Small intestine (tissue), 7 donors: ENCODE measurements at regions not wholly inside any gene's neighbourhood (a gene's known extent, or its start where the extent isn't known, plus 50 kb on each side); places are given as distances from the start of the nearest gene placed in this dataset.

Experiments used
- DNase-seq, 2 donors: peaks; one replicate each; pipeline versions ENCODE4 v3.0.0 to v3.0.0-alpha.2; 2013
- FAIRE-seq: peaks from 2 replicates; lab custom pipeline; 2012; peaks lifted over from hg19 to GRCh38; lab: Jason Lieb, UNC
- H3K27ac ChIP-seq, 3 donors: one replicate each; pipeline ENCODE4 v1.5.1; 2013; ENCODE audit warnings: low read length in 2 of 3, mild to moderate bottlenecking in 2 of 3, control low read depth in 1 of 3, inconsistent platforms in 1 of 3, low read depth in 1 of 3, moderate library complexity in 1 of 3
- H3K27me3 ChIP-seq, 3 donors: one replicate each; pipeline ENCODE4 v1.6.1; 2013; ENCODE audit warnings: low read length in 3 of 3, inconsistent platforms in 1 of 3; ENCODE audit not compliant: control insufficient read depth in 3 of 3, insufficient read depth in 3 of 3
- H3K36me3 ChIP-seq, 3 donors: one replicate each; pipeline ENCODE4 v1.6.1; 2013; ENCODE audit warnings: low read length in 3 of 3, inconsistent platforms in 1 of 3, low read depth in 1 of 3, mild to moderate bottlenecking in 1 of 3, moderate library complexity in 1 of 3; ENCODE audit not compliant: control insufficient read depth in 3 of 3, insufficient read depth in 2 of 3
- H3K4me1 ChIP-seq, 3 donors: one replicate each; pipeline ENCODE4 v1.6.1; 2013; ENCODE audit warnings: low read length in 2 of 3, inconsistent platforms in 1 of 3, low read depth in 1 of 3, mild to moderate bottlenecking in 1 of 3, moderate library complexity in 1 of 3; ENCODE audit not compliant: control insufficient read depth in 3 of 3, insufficient read depth in 2 of 3
- H3K4me3 ChIP-seq, 3 donors: one replicate each; pipeline ENCODE4 v1.5.1; 2013; ENCODE audit warnings: low read length in 3 of 3, control low read depth in 1 of 3, inconsistent platforms in 1 of 3, low read depth in 1 of 3, mild to moderate bottlenecking in 1 of 3, moderate library complexity in 1 of 3
- H3K9me3 ChIP-seq, 2 donors: one replicate each; pipeline ENCODE4 v1.6.1; 2013; ENCODE audit warnings: low read depth in 1 of 2, low read length in 1 of 2; ENCODE audit not compliant: control insufficient read depth in 2 of 2, insufficient read depth in 1 of 2
- WGBS, 3 donors: extraction: QIAGEN DNeasy Blood & Tissue Kit; methylation state at CpG; one replicate each; pipeline ENCODE4 v1.1.7; 2013; 5-methylcytosine and 5-hydroxymethylcytosine counted together
- donor health status: healthy with polysubstance abuse.
- donor health status: control.
- donor health status: control.
- donor health status: Bipolar disorder and iron deficiency.
- donor health status: healthy.

DNA sequence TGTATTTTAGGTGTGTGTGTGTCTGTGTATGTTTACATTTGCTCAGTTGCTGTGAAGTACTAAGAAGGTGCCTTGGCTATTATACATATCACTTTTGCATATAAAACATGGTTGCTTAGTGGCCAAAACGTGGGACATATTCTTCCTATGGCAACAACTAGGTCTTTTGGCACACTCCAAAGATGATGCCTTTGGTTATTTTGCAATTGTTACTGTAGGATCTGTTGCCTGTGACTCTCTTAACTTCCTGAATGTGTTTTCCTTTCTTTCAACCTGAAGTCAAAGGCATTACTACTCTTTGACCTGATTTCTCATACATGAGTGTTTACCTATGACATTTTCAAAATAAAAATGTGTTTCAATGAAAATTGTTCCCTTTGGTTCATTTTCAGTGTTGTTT is 160.5 kb downstream of the UBE2E3 start:
- peak overlapping the region in 2 of 3 donors; percentile 14 to 50 for H3K27ac ChIP-seq

GRCh38 chr2:181141676-181142075 is 161.3 kb downstream of the UBE2E3 start:
- no peak overlapping the region for H3K4me3 ChIP-seq
- no peaks in the 10 kb centered on the region for H3K27me3 ChIP-seq
- DNase-seq (no peak), FAIRE-seq (no peak)
- no peaks in the 10 kb centered on the region for H3K4me1 ChIP-seq
- H3K27ac ChIP-seq: peak overlapping the region in 2 of 3 donors; percentile 32 to 64
- H3K36me3 ChIP-seq: no peaks in the 10 kb centered on the region
- H3K9me3 ChIP-seq: no peaks in the 10 kb centered on the region
- 38 to 60% (median 51%) methylated on average over 2 of the region's 2 CpGs for WGBS, 3 donors

More for the DNA sequence above, 160.5 kb downstream of the UBE2E3 start:
- 8 to 46% (median 28%) methylated on average over 1 of the region's 1 CpG for WGBS, 3 donors
- Histone ChIP-seq H3K4me3 (no peak overlapping the region), H3K27me3 (no peaks in the 10 kb centered on the region), H3K36me3 (no peaks in the 10 kb centered on the region), H3K4me1 (no peaks in the 10 kb centered on the region), H3K9me3 (no peaks in the 10 kb centered on the region)
- FAIRE-seq (no peak), DNase-seq (no peak)

DNA sequence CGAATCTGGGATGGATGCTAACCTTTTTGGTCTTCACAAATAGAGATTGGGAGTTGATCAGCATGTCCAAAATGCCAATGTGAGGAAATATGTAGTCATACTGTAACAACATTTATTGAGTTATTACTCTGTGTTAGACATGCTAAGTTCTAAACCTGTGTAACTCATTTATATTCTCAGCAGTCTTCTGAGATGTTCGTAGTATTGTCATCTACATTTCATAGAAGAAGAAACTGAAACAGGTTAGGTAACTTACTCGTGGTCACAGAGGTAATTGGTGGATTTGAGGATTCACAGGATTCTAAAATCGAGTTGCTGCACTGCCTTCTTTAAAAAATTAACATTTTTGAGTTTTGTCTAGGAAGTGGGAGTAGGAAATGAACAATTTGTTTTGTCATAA is 162.1 kb downstream of the UBE2E3 start:
- Histone ChIP-seq H3K9me3 (no peaks in the 10 kb centered on the region), H3K36me3 (no peaks in the 10 kb centered on the region), H3K27ac (peak overlapping the region in 1 of 3 donors; percentile 36), H3K4me3 (no peak overlapping the region), H3K27me3 (no peaks in the 10 kb centered on the region), H3K4me1 (no peaks in the 10 kb centered on the region)
- FAIRE-seq (no peak), DNase-seq (no peak)
- WGBS, 3 donors: 37 to 64% (median 40%) methylated on average over 4 of the region's 4 CpGs

GRCh38 chr2:181143790-181144300 is 163.4 kb downstream of the UBE2E3 start:
- H3K9me3 ChIP-seq: no peaks in the 10 kb centered on the region
- DNase-seq (peak in 1 of 2 donors; percentile 22), FAIRE-seq (no peak)
- no peak overlapping the region for H3K27ac ChIP-seq
- H3K27me3 ChIP-seq: no peaks in the 10 kb centered on the region
- 75 to 78% (median 76%) methylated on average over 2 of the region's 2 CpGs for WGBS, 3 donors
- no peaks in the 10 kb centered on the region for H3K4me1 ChIP-seq
- H3K4me3 ChIP-seq: no peak overlapping the region
- H3K36me3 ChIP-seq: no peaks in the 10 kb centered on the region

DNA sequence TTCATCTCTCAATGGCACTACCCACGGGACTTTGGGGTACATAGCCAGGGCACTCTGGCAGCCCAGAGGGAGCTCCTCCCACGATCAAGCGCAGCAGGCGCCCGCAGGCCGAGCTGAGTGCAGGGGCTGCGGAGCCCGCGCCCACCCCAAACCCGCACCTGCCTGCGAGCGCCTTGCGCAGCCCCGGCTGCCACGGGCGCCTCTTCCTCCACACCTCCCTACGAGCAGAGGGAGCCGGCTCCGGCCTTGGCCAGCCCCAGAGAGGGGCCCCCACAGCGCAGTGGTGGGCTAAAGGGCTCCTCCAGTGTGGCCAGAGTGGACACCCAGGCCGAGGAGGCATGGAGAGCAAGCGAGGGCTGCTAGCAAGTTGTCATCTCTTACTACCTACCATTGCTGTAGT is 165.2 kb downstream of the UBE2E3 start:
- 94 to 96% (median 95%) methylated on average over 21 to 22 of the region's 22 CpGs for WGBS, 3 donors
- H3K36me3 ChIP-seq: no peaks in the 10 kb centered on the region
- H3K4me1 ChIP-seq: no peaks in the 10 kb centered on the region
- FAIRE-seq: no peak
- no peak overlapping the region for H3K4me3 ChIP-seq
- no peak for DNase-seq
- no peaks in the 10 kb centered on the region for H3K9me3 ChIP-seq
- H3K27ac ChIP-seq: peak overlapping the region in 1 of 3 donors; percentile 5
- H3K27me3 ChIP-seq: no peaks in the 10 kb centered on the region

- WGBS, 3 donors: 53 to 82% (median 64%) methylated on average over 2 of the region's 2 CpGs
- DNase-seq (no peak), FAIRE-seq (no peak)
- no peaks in the 10 kb centered on the region for H3K36me3 ChIP-seq
- no peaks in the 10 kb centered on the region for H3K27me3 ChIP-seq
- no peak overlapping the region for H3K4me3 ChIP-seq
- H3K9me3 ChIP-seq: no peaks in the 10 kb centered on the region
- H3K27ac ChIP-seq: peak overlapping the region in 1 of 3 donors; percentile 36
- H3K4me1 ChIP-seq: no peaks in the 10 kb centered on the region
These were observed 165.8 kb downstream of the UBE2E3 start for GRCh38 chr2:181146171-181146570.

GRCh38 chr2:181149056-181149455 is 168.7 kb downstream of the UBE2E3 start:
- Histone ChIP-seq H3K27ac (no peak overlapping the region), H3K36me3 (no peaks in the 10 kb centered on the region), H3K4me1 (no peaks in the 10 kb centered on the region), H3K4me3 (no peak overlapping the region), H3K27me3 (no peaks in the 10 kb centered on the region), H3K9me3 (no peaks in the 10 kb centered on the region)
- 18 to 58% (median 34%) methylated on average over 2 of the region's 2 CpGs for WGBS, 3 donors
- DNase-seq (no peak), FAIRE-seq (no peak)

DNA sequence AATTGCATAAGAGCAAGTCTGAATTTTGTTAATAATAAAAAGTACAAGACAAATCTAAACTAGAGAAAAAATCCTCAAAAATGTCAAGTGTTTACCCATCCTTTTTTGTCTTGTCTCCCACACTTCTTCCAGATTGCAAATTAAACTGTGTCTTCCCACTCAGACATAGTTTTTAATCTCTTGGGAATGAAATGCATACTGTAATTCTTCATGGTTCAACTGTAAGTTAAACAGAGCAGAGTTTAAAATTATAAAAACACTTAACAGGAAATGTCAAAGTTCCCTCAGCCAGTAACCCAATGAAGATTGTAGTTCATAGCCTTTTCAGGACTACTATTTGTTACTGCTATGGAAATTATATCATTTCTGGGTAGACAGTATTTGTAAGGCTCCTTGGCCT is 171.8 kb downstream of the UBE2E3 start:
- Histone ChIP-seq H3K4me1 (no peaks in the 10 kb centered on the region), H3K27me3 (no peaks in the 10 kb centered on the region), H3K4me3 (no peak overlapping the region), H3K36me3 (no peaks in the 10 kb centered on the region), H3K27ac (no peak overlapping the region), H3K9me3 (peaks cover 0 to 5% of the 10 kb centered on the region in 2 donors)
- DNase-seq (no peak), FAIRE-seq (no peak)

DNA sequence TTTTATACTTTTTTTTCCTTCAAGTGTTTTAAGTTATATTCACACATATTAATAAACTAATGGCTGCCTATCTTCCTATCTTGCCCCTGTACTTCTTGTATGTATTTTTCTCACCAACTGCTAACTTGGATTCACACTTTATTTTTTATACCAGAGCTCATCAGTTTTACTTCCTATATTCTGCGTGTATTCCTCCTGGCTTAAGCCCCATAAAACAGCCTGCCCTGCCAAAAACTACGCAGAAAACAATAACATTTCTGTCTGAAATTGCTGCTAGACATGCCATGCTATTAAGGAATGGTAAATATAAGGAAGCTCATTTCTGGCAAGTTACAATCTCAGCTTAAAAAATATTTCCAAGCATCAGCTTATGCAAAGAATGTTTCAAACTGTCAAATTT is 172.3 kb downstream of the UBE2E3 start:
- Histone ChIP-seq H3K36me3 (no peaks in the 10 kb centered on the region), H3K4me1 (no peaks in the 10 kb centered on the region), H3K9me3 (peaks cover 0 to 5% of the 10 kb centered on the region in 2 donors), H3K4me3 (no peak overlapping the region), H3K27ac (no peak overlapping the region), H3K27me3 (no peaks in the 10 kb centered on the region)
- DNase-seq (no peak), FAIRE-seq (no peak)
- 43 to 58% (median 46%) methylated on average over 2 of the region's 2 CpGs for WGBS, 3 donors
